VCaP (cell line): ENCODE measurements at regions not wholly inside any gene's neighbourhood (a gene's known extent, or its start where the extent isn't known, plus 50 kb on each side); places are given as distances from the start of the nearest gene placed in this dataset.
"Not testable (repeated sequence)": the region's sequence is repeated elsewhere in the genome, so short reads cannot be mapped to it uniquely, and the experiment has no call there.

Experiments
- H3K27ac ChIP-seq: fragments of 450-650 bp; 2 replicates; pipeline ENCODE4 v1.5.1; 2017
- CTCF ChIP-seq: fragments of 450-650 bp; conservative IDR thresholded peaks from 2 replicates; pipeline ENCODE4 v1.5.1; 2017; ENCODE audit warnings: mild to moderate bottlenecking, moderate library complexity

GRCh38 chr6:22754061-22754460 is 184.7 kb downstream of the HDGFL1 start:
- no peak overlapping the region for H3K27ac ChIP-seq
- TF ChIP-seq CTCF, result no peak

GRCh38 chr6:22755605-22756004 is 186.2 kb downstream of the HDGFL1 start:
- H3K27ac ChIP-seq, result no peak overlapping the region
- TF ChIP-seq CTCF, result no peak

- H3K27ac ChIP-seq, result no peak overlapping the region
- TF ChIP-seq CTCF, result no peak
Measured at GRCh38 chr6:22756365-22756764, 187.0 kb downstream of the HDGFL1 start.

DNA sequence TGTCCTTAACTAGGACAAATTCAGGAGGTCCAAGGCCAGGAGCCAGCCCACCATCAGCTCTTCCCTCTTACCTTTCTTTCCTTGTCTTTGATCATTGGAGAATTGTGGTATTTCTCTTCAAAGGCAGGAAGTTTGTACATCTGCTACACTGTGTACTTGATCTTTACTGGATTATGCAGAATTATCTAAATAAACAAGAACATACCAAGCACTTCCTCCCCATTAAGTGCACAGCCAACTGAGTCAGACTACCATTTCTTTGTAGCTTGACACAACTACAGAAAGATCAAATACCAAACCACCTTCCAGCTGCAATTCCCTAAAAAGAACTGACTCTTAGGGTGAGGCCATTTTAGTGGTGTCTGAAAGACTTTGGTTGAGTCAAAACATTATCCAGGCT is 195.1 kb downstream of the HDGFL1 start:
- peak overlapping the region; percentile 39 for H3K27ac ChIP-seq
- no peak for TF ChIP-seq CTCF

DNA sequence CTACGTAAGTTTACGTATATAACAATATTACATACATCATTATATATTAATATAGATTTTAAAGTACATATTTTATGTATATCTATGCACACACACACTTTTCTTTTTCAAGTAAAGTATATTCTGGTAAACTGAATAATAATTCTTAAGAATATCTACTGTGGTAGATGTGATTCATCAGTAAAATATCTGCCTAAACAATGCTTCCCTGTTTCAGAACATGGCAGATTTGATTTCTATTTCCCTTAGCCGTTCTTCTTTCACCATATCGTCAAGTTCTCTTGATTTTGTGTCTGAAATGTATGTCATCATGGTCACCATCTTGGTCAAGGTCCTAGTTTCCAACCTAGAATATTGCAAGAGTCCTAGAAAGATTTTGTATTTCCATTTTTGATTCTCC is 195.6 kb downstream of the HDGFL1 start:
- peak overlapping the region; percentile 39 for H3K27ac ChIP-seq
- TF ChIP-seq CTCF, result no peak

DNA sequence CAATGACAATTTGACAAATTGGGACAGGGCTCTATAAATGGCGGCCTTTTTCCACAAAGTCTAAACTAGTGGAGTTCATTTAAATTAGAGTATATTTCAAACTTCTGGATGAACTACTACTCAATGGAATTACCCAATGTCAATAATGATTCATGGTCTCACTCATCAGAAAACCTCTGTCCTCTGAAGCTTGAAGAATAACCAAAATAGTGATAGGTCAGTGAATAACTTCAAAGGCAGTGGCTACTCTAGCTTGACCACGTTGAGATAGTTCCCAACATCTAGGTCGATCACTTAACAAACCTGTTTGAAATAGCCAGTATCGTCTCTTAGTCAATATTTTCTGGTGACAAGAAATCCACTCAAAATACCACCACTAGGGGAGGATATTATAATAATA is 197.6 kb downstream of the HDGFL1 start:
- H3K27ac ChIP-seq, result no peak overlapping the region
- no peak for TF ChIP-seq CTCF

DNA sequence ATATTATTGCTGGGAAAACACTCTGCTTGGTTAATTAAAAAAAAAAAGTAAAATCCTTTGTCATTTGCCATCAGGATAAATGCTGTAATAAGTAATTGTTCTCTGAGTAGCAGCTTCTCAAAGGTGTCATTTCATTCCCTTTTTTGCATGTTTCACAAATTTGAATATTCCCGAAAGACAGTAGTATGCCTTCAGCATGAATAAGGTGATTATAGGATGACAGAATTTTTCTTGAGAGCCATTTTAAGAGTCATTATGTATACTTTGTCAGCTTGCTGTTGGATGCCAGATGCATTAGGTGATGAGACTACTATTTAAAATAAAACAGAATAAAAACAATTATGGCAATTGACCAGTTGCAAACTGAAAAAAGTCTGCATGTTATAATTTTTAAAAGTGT is 200.7 kb downstream of the HDGFL1 start:
- no peak for TF ChIP-seq CTCF
- no peak overlapping the region for H3K27ac ChIP-seq

DNA sequence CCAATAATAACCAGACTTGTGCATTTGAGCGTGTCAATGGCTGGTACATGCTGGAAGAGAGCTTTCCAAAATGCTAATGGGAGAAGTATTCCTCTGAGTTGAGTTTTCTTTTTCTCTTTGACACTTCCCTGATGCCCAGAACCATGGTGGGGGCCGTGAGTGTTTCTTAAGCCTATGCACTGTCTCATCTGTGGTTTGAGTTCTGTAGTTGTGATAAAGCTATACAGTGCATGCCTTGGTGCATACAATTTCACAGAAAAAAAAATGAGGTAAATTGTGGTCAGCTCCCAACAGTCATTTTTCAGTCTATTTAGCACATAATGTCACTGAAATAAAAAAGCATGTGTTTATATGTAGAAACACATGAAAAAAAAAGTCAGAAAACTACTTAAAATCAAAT is 204.8 kb downstream of the HDGFL1 start:
- TF ChIP-seq CTCF, result no peak
- no peak overlapping the region for H3K27ac ChIP-seq

DNA sequence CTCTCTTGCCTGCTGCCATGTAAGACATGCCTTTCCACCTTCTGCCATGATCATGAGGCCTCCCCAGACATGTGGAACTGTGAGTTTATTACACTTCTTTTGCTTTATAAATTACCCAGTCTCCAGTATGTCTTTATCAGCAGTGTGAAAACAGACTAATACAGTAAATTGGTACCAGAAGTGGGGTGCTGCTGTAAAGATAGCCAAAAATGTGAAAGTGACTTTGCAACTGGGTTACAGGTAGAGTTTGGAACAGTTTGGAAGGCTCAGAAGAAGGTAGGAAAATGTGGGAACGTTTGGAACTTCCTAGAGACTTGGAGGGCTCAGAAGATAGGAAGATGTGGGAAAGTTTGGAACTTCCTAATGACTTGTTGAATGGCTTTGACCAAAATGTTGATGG is 209.1 kb downstream of the HDGFL1 start:
- H3K27ac ChIP-seq, result not testable (repeated sequence)
